Smooth muscle cell (in vitro differentiated cells): ENCODE measurements at regions not wholly inside any gene's neighbourhood (a gene's known extent, or its start where the extent isn't known, plus 50 kb on each side); places are given as distances from the start of the nearest gene placed in this dataset.
"Not testable (repeated sequence)": the region's sequence is repeated elsewhere in the genome, so short reads cannot be mapped to it uniquely, and the experiment has no call there.

Experiments used
- DNase-seq: peaks from one replicate; lab custom pipeline; 2025; ENCODE audit not compliant: unreplicated experiment; lab: John Stamatoyannopoulos, UW
- H2AFZ ChIP-seq: fragments of 200-600 bp; sonication (generic); 2 replicates; pipeline ENCODE4 v1.6.0; 2016; ENCODE audit warnings: antibody characterized with exemption, low read depth, mild to moderate bottlenecking
- H3F3A ChIP-seq: fragments of 200-600 bp; sonication (generic); 2 replicates; pipeline ENCODE4 v1.6.0; 2017; ENCODE audit warnings: antibody characterized with exemption, low read depth
- H3K27ac ChIP-seq: fragments of 200-600 bp; sonication (generic); 2 replicates; pipeline ENCODE4 v1.5.1; 2016; ENCODE audit warnings: low read depth, mild to moderate bottlenecking
- H3K27me3 ChIP-seq: fragments of 200-600 bp; sonication (generic); 2 replicates; pipeline ENCODE4 v1.6.1; 2016; ENCODE audit warnings: low read depth, mild to moderate bottlenecking
- H3K36me3 ChIP-seq: fragments of 200-600 bp; sonication (generic); 2 replicates; pipeline ENCODE4 v1.5.1; 2016; ENCODE audit warnings: low read depth
- H3K4me1 ChIP-seq: fragments of 200-600 bp; sonication (generic); 2 replicates; pipeline ENCODE4 v1.5.1; 2016; ENCODE audit warnings: low read depth
- H3K4me2 ChIP-seq: fragments of 200-600 bp; sonication (generic); 2 replicates; pipeline ENCODE4 v1.6.0; 2016; ENCODE audit warnings: mild to moderate bottlenecking
- H3K4me3 ChIP-seq: fragments of 200-600 bp; sonication (generic); 2 replicates; pipeline ENCODE4 v1.5.1; 2016; ENCODE audit warnings: mild to moderate bottlenecking
- H3K79me2 ChIP-seq: fragments of 200-600 bp; sonication (generic); 2 replicates; pipeline ENCODE4 v1.6.0; 2016; ENCODE audit warnings: low read depth, mild to moderate bottlenecking
- H3K9ac ChIP-seq: fragments of 200-600 bp; sonication (generic); 2 replicates; pipeline ENCODE4 v1.6.0; 2016; ENCODE audit warnings: low read depth
- H3K9me3 ChIP-seq: fragments of 200-600 bp; sonication (generic); replicated peaks from 2 replicates; pipeline ENCODE4 v1.5.1; 2016; ENCODE audit warnings: low read depth
- H4K20me1 ChIP-seq: fragments of 200-600 bp; sonication (generic); 2 replicates; pipeline ENCODE4 v1.6.0; 2016; ENCODE audit warnings: low read depth
- WGBS: methylation state at CpG from one replicate; pipeline ENCODE4 v1.1.7; 2016; ENCODE audit warnings: low lambda C conversion rate; 5-methylcytosine and 5-hydroxymethylcytosine counted together
- TF ChIP-seq, protein P1 (sequence below): fragments of 200-600 bp; sonication (generic); IDR thresholded peaks from 2 replicates; pipeline ENCODE4 v1.5.1; 2017; ENCODE audit warnings: borderline replicate concordance, mild to moderate bottlenecking, antibody characterized with exemption; ENCODE audit not compliant: insufficient read depth, poor library complexity, severe bottlenecking

- H3K36me3 ChIP-seq = no peaks in the 10 kb centered on the region
- no peaks in the 10 kb centered on the region for H3K9me3 ChIP-seq
- DNase-seq = no peak
- H3F3A ChIP-seq = no peaks in the 10 kb centered on the region
- H3K27me3 ChIP-seq = no peaks in the 10 kb centered on the region
- no peaks in the 10 kb centered on the region for H3K4me1 ChIP-seq
- H4K20me1 ChIP-seq = no peaks in the 10 kb centered on the region
- H3K9ac ChIP-seq = no peak overlapping the region
- 86% methylated on average over 4 of the region's 4 CpGs for WGBS
- no peaks in the 10 kb centered on the region for H3K79me2 ChIP-seq
- no peak overlapping the region for H3K27ac ChIP-seq
- TF ChIP-seq, protein P1, sequence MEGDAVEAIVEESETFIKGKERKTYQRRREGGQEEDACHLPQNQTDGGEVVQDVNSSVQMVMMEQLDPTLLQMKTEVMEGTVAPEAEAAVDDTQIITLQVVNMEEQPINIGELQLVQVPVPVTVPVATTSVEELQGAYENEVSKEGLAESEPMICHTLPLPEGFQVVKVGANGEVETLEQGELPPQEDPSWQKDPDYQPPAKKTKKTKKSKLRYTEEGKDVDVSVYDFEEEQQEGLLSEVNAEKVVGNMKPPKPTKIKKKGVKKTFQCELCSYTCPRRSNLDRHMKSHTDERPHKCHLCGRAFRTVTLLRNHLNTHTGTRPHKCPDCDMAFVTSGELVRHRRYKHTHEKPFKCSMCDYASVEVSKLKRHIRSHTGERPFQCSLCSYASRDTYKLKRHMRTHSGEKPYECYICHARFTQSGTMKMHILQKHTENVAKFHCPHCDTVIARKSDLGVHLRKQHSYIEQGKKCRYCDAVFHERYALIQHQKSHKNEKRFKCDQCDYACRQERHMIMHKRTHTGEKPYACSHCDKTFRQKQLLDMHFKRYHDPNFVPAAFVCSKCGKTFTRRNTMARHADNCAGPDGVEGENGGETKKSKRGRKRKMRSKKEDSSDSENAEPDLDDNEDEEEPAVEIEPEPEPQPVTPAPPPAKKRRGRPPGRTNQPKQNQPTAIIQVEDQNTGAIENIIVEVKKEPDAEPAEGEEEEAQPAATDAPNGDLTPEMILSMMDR = no peak
- H3K4me3 ChIP-seq = no peak overlapping the region
- H3K4me2 ChIP-seq = no peak overlapping the region
- H2AFZ ChIP-seq = no peak overlapping the region
Measured at GRCh38 chr3:118144919-118145318, 889.7 kb downstream of the IGSF11 start.

DNA sequence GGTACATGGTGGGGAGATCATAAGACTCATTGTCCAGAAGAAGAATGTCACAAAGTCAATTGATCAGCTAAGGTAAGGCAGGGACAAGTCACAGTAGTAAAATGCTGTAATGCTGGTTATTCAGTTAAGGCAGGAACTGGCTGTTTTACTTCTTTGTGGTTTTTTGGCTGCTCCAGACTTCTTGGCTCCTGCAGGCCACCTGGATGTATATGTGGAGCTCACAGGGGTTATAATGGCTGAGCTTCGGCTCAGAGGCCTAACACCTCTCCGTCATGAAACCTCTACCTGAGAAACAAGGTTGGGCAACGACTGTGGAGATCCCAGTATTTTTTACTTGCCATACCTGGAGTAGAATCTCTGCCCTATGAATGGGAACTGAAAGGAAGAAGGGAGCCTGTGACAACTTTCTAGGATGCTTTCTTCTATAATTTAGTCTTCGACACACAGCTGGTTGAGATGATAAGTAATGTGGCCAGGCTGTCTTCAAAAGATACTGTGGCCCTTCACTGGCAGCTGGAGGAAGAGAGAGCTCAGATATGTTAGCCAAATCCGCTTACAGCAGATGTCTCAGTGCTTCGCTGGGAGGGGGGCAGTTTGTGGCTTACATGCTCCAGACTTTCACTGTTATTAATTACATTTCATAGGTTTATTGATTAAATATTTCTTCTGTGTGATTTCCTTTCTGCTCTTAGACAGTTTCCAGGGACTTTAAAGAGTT lies 887.8 kb downstream of the IGSF11 start:
- no peak overlapping the region for H3K4me3 ChIP-seq
- no peaks in the 10 kb centered on the region for H3K36me3 ChIP-seq
- DNase-seq = no peak
- no peaks in the 10 kb centered on the region for H3K79me2 ChIP-seq
- TF ChIP-seq, protein P1 = no peak
- no peak overlapping the region for H3K9ac ChIP-seq
- no peaks in the 10 kb centered on the region for H3K4me1 ChIP-seq
- H2AFZ ChIP-seq = no peak overlapping the region
- no peaks in the 10 kb centered on the region for H3F3A ChIP-seq
- WGBS = 73% methylated on average over 6 of the region's 6 CpGs
- no peak overlapping the region for H3K4me2 ChIP-seq
- peaks cover 5% of the 10 kb centered on the region for H3K9me3 ChIP-seq
- H3K27me3 ChIP-seq = no peaks in the 10 kb centered on the region
- no peak overlapping the region for H3K27ac ChIP-seq
- no peaks in the 10 kb centered on the region for H4K20me1 ChIP-seq

- no peak for DNase-seq
- H2AFZ ChIP-seq = no peak overlapping the region
- no peak overlapping the region for H3K9ac ChIP-seq
- H3K9me3 ChIP-seq = peaks cover 5% of the 10 kb centered on the region
- no peaks in the 10 kb centered on the region for H3K27me3 ChIP-seq
- H3K27ac ChIP-seq = no peak overlapping the region
- H4K20me1 ChIP-seq = no peaks in the 10 kb centered on the region
- no peak overlapping the region for H3K4me2 ChIP-seq
- no peaks in the 10 kb centered on the region for H3K4me1 ChIP-seq
- H3K79me2 ChIP-seq = no peaks in the 10 kb centered on the region
- no peaks in the 10 kb centered on the region for H3F3A ChIP-seq
- no peak overlapping the region for H3K4me3 ChIP-seq
- TF ChIP-seq, protein P1 = no peak
- H3K36me3 ChIP-seq = no peaks in the 10 kb centered on the region
Measured at GRCh38 chr3:118151164-118151563, 883.5 kb downstream of the IGSF11 start.

GRCh38 chr3:118162627-118163588 lies 871.7 kb downstream of the IGSF11 start:
- H3K36me3 ChIP-seq, H2AFZ ChIP-seq, H3K4me3 ChIP-seq, H3K27me3 ChIP-seq, H3F3A ChIP-seq, H3K79me2 ChIP-seq, H3K27ac ChIP-seq, DNase-seq, H3K4me2 ChIP-seq, H3K9ac ChIP-seq, H3K9me3 ChIP-seq, H3K4me1 ChIP-seq, H4K20me1 ChIP-seq: not testable (repeated sequence)
- 83% methylated on average over 12 of the region's 12 CpGs for WGBS
